Bronchial epithelial cell (primary cell): ENCODE measurements at regions not wholly inside any gene's neighbourhood (a gene's known extent, or its start where the extent isn't known, plus 50 kb on each side); places are given as distances from the start of the nearest gene placed in this dataset.

ENCODE experiments used
- DNase-seq: peaks from one replicate; pipeline ENCODE4 v3.0.0-alpha.2; 2010; ENCODE audit warnings: low read depth
- FAIRE-seq: peaks from 2 replicates; lab custom pipeline; 2011; peaks lifted over from hg19 to GRCh38; lab: Jason Lieb, UNC
- H3K27me3 ChIP-seq: 2 replicates; pipeline ENCODE4 v1.5.1; 2011; ENCODE audit warnings: low read length; ENCODE audit not compliant: control insufficient read depth, insufficient read depth
- H3K36me3 ChIP-seq: 2 replicates; pipeline ENCODE4 v1.5.1; 2011; ENCODE audit warnings: low read length; ENCODE audit not compliant: control insufficient read depth, insufficient read depth
- H3K4me3 ChIP-seq: 2 replicates; pipeline ENCODE4 v1.5.1; 2011; ENCODE audit warnings: mild to moderate bottlenecking, low read depth, low read length, control low read depth
- TF ChIP-seq, protein P1 (sequence below): IDR thresholded peaks from 2 replicates; pipeline ENCODE4 v1.5.1; 2011; ENCODE audit warnings: mild to moderate bottlenecking, moderate library complexity, low read length, control low read depth, inconsistent platforms; ENCODE audit not compliant: insufficient read depth, severe bottlenecking

GRCh38 chr21:26288026-26288425 is 117.5 kb upstream of the APP start:
- Histone ChIP-seq H3K27me3 (no peaks in the 10 kb centered on the region), H3K36me3 (no peaks in the 10 kb centered on the region), H3K4me3 (no peak overlapping the region)
- no peak for DNase-seq
- TF ChIP-seq, protein P1, sequence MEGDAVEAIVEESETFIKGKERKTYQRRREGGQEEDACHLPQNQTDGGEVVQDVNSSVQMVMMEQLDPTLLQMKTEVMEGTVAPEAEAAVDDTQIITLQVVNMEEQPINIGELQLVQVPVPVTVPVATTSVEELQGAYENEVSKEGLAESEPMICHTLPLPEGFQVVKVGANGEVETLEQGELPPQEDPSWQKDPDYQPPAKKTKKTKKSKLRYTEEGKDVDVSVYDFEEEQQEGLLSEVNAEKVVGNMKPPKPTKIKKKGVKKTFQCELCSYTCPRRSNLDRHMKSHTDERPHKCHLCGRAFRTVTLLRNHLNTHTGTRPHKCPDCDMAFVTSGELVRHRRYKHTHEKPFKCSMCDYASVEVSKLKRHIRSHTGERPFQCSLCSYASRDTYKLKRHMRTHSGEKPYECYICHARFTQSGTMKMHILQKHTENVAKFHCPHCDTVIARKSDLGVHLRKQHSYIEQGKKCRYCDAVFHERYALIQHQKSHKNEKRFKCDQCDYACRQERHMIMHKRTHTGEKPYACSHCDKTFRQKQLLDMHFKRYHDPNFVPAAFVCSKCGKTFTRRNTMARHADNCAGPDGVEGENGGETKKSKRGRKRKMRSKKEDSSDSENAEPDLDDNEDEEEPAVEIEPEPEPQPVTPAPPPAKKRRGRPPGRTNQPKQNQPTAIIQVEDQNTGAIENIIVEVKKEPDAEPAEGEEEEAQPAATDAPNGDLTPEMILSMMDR: no peak
- FAIRE-seq: no peak

- H3K4me3 ChIP-seq: no peak overlapping the region
- peak; percentile 72 for FAIRE-seq
- no peaks in the 10 kb centered on the region for H3K36me3 ChIP-seq
- TF ChIP-seq, protein P1: no peak
- H3K27me3 ChIP-seq: no peaks in the 10 kb centered on the region
- DNase-seq: no peak
These were observed 114.0 kb upstream of the APP start for GRCh38 chr21:26284531-26284930.

DNA sequence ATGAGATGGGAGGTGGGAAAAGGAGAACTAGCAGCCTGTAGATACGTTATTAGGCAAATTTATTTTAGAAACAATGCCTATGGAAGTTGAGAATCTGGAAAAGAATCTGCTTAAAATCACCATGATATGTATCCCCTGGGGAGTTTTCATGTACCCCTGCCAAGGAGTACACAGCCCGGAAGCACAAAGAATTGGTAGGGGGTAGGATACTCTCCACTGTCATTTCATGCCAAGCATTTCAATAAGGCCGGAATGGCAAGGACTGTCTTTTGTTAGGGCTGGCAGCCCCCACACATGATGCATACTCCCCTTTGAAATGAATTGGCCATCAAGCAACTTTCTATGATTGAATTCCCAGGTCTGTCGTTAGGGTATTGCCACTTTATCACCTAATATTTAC is 111.5 kb upstream of the APP start:
- no peak for DNase-seq
- H3K36me3 ChIP-seq: no peaks in the 10 kb centered on the region
- no peak for FAIRE-seq
- TF ChIP-seq, protein P1: no peak
- H3K27me3 ChIP-seq: no peaks in the 10 kb centered on the region
- no peak overlapping the region for H3K4me3 ChIP-seq

GRCh38 chr21:26281506-26281905 is 110.9 kb upstream of the APP start:
- FAIRE-seq (no peak), DNase-seq (no peak)
- Histone ChIP-seq H3K4me3 (no peak overlapping the region), H3K36me3 (no peaks in the 10 kb centered on the region), H3K27me3 (no peaks in the 10 kb centered on the region)
- TF ChIP-seq, protein P1: no peak

DNA sequence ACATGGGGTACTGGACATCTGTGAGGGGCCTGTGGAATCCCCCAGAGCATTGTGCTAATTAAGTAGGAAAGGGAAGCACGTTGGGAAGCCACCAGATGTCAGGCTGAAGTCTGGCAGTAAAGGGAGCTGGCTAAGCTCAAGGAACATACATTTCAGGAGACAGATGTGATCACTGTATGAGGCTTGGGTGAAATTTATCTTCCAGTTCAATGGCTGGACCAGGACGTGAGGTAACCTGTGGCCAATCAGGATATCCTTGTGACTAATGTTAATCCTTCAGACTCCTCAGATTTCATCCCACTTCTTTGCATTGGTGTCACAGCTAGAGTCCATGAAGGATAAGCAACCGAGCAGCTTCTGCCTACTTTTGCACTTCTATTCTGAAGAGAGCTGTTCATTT is 110.2 kb upstream of the APP start:
- FAIRE-seq: peak; percentile 50
- no peaks in the 10 kb centered on the region for H3K36me3 ChIP-seq
- no peaks in the 10 kb centered on the region for H3K27me3 ChIP-seq
- no peak overlapping the region for H3K4me3 ChIP-seq
- TF ChIP-seq, protein P1: no peak
- peak; percentile 37 for DNase-seq

- no peaks in the 10 kb centered on the region for H3K27me3 ChIP-seq
- H3K36me3 ChIP-seq: no peaks in the 10 kb centered on the region
- TF ChIP-seq, protein P1: no peak
- DNase-seq: no peak
- H3K4me3 ChIP-seq: no peak overlapping the region
- no peak for FAIRE-seq
These were observed 109.6 kb upstream of the APP start for GRCh38 chr21:26280148-26280547.
